HepG2 (cell line): ENCODE measurements at regions not wholly inside any gene's neighbourhood (a gene's known extent, or its start where the extent isn't known, plus 50 kb on each side); places are given as distances from the start of the nearest gene placed in this dataset.

Experiments used
- ATAC-seq: fragments of 200-7000 bp; cut with Tn5 transposase; 3 replicates; pipeline ENCODE4 v1.9.1; 2020; ENCODE audit warnings: mild to moderate bottlenecking, moderate library complexity
- BruUV-seq: library from RNA; stranded (reverse); fragments of 400-500 nt; replicated peaks from 2 replicates; lab custom pipeline; 2021; lab: Mats Ljungman, UMichigan
- CTCF ChIA-PET: fragments of 300-600 bp; formaldehyde crosslinking; extraction: SDS; loops from one replicate; lab custom pipeline; 2021; ENCODE audit warnings: low total read pairs, inconsistent platforms, low intra/inter-chr PET ratio; lab: Yijun Ruan, JAX
- POLR2A ChIA-PET: fragments of 350-600 bp; sonication (Branson Sonifier 250); formaldehyde crosslinking; loops from one replicate; lab custom pipeline; 2020; ENCODE audit warnings: antibody characterized with exemption, inconsistent platforms; lab: Yijun Ruan, JAX
- DNase-seq: peaks from one replicate; pipeline ENCODE4 v3.0.0-alpha.2; 2015; ENCODE audit warnings: low spot score
- FAIRE-seq: peaks from 3 replicates; lab custom pipeline; 2011; peaks lifted over from hg19 to GRCh38; lab: Jason Lieb, UNC
- H2AFZ ChIP-seq: one replicate; pipeline ENCODE4 v1.6.1; 2011; ENCODE audit warnings: low read length, inconsistent platforms
- H3K27ac ChIP-seq: fragments of 300-600 bp; 3 replicates; pipeline ENCODE4 v1.8.0; 2011; ENCODE audit warnings: mixed run types, mild to moderate bottlenecking, mixed read lengths, low read length, inconsistent platforms; ENCODE audit not compliant: insufficient read depth; ENCODE audit errors: extremely low read length
- H3K27me3 ChIP-seq, 2 experiments: fragments of 200-600 bp in 1 of 2; 2 replicates in 1 of 2; 3 replicates in 1 of 2; pipeline versions ENCODE4 v1.6.0 to v1.8.0; 2011; ENCODE audit warnings: low read length in 2 of 2, mild to moderate bottlenecking in 2 of 2, moderate library complexity in 2 of 2, inconsistent platforms in 1 of 2; ENCODE audit not compliant: insufficient read depth in 2 of 2, control insufficient read depth in 1 of 2
- H3K36me3 ChIP-seq, 2 experiments: fragments of 200-600 bp in 1 of 2; replicated peaks in 1 of 2; 2 replicates in 1 of 2; 3 replicates in 1 of 2; pipeline versions ENCODE4 v1.5.1 to v1.8.0; 2011; ENCODE audit warnings: low read length in 2 of 2, inconsistent platforms in 1 of 2; ENCODE audit not compliant: insufficient read depth in 2 of 2, control insufficient read depth in 1 of 2
- H3K4me1 ChIP-seq: 2 replicates; pipeline ENCODE4 v1.5.1; 2012; ENCODE audit warnings: low read length, inconsistent platforms; ENCODE audit not compliant: insufficient read depth
- H3K4me2 ChIP-seq: 2 replicates; pipeline ENCODE4 v1.6.0; 2011; ENCODE audit warnings: low read depth, low read length, inconsistent platforms
- H3K4me3 ChIP-seq, 3 experiments: fragments of 200-600 bp in 1 of 3; sonication (generic), shearing (Covaris generic) in 1 of 3; replicated peaks in 1 of 3; 2 replicates each; pipeline ENCODE4 v1.5.1; 2011 to 2016; ENCODE audit warnings: low read length in 3 of 3, inconsistent platforms in 2 of 3, low read depth in 2 of 3, mild to moderate bottlenecking in 2 of 3, control low read depth in 1 of 3, mixed read lengths in 1 of 3; ENCODE audit not compliant: insufficient read depth in 1 of 3
- H3K79me2 ChIP-seq: one replicate; pipeline ENCODE4 v1.6.1; 2011; ENCODE audit warnings: low read length, inconsistent platforms; ENCODE audit not compliant: insufficient read depth
- H3K9ac ChIP-seq: 2 replicates; pipeline ENCODE4 v1.6.0; 2011; ENCODE audit warnings: mild to moderate bottlenecking, low read depth, low read length, inconsistent platforms; ENCODE audit not compliant: insufficient read depth
- H3K9me3 ChIP-seq: 2 replicates; pipeline ENCODE4 v1.5.1; 2012; ENCODE audit warnings: mild to moderate bottlenecking, low read length
- H4K20me1 ChIP-seq: 2 replicates; pipeline ENCODE4 v1.6.0; 2011; ENCODE audit warnings: inconsistent platforms, mild to moderate bottlenecking, low read length, moderate library complexity; ENCODE audit not compliant: insufficient read depth
- MXI1 ChIP-seq: IDR thresholded peaks from 3 replicates; pipeline ENCODE4 v1.6.1; 2012; ENCODE audit warnings: low read depth, low read length, inconsistent platforms, borderline replicate concordance
- SATB2 ChIP-seq: sonication (generic); formaldehyde crosslinking; IDR thresholded peaks from 2 replicates; pipeline ENCODE4 v1.5.0; 2020; ENCODE audit warnings: missing genetic modification reagents
- SPEN ChIP-seq: sonication (generic); formaldehyde crosslinking; IDR thresholded peaks from 2 replicates; pipeline ENCODE4 v1.5.1; 2020; ENCODE audit warnings: low read depth, mild to moderate bottlenecking, missing genetic modification reagents
- ZNF510 ChIP-seq: sonication (generic); formaldehyde crosslinking; IDR thresholded peaks from 2 replicates; pipeline ENCODE4 v1.4.0; 2020; ENCODE audit warnings: low read depth, mild to moderate bottlenecking, missing genetic modification reagents
- ZNF547 ChIP-seq: sonication (generic); formaldehyde crosslinking; IDR thresholded peaks from 2 replicates; pipeline ENCODE4 v1.5.1; 2020; ENCODE audit warnings: mild to moderate bottlenecking, missing genetic modification reagents
- ZNF556 ChIP-seq: sonication (generic); formaldehyde crosslinking; IDR thresholded peaks from 2 replicates; pipeline ENCODE4 v1.4.0; 2020; ENCODE audit warnings: mild to moderate bottlenecking, missing genetic modification reagents, borderline replicate concordance
- ZNF761 ChIP-seq: sonication (generic); formaldehyde crosslinking; conservative IDR thresholded peaks from 2 replicates; pipeline ENCODE4 v1.4.0; 2020; ENCODE audit warnings: mild to moderate bottlenecking, missing genetic modification reagents
- ZNF788 ChIP-seq: sonication (generic); formaldehyde crosslinking; IDR thresholded peaks from 2 replicates; pipeline ENCODE4 v1.5.0; 2020; ENCODE audit warnings: mild to moderate bottlenecking, missing genetic modification reagents, borderline replicate concordance
- ZNF841 ChIP-seq: sonication (generic); formaldehyde crosslinking; IDR thresholded peaks from 2 replicates; pipeline ENCODE4 v1.8.1; 2023; ENCODE audit warnings: missing genetic modification reagents, borderline replicate concordance
- WGBS: methylation state at CpG from one replicate; pipeline ENCODE4 v1.1.6; 2017; ENCODE audit warnings: low lambda C conversion rate; 5-methylcytosine and 5-hydroxymethylcytosine counted together
- in situ Hi-C: cut with HindIII; loops from 2 replicates; pipeline ENCODE4 v1.10.0; 2017; ENCODE audit warnings: low pct_unique_long_range_greater_than_20kb; ENCODE audit not compliant: extremely low pct_ligation_motif_present
- intact Hi-C: fragments of 100-400 bp; cut with micrococcal nuclease; formaldehyde crosslinking; loops from one replicate; pipeline ENCODE4 v1.10.0; 2022; ENCODE audit not compliant: unreplicated experiment
- TF ChIP-seq, protein P1 (sequence below): sonication (generic); formaldehyde crosslinking; IDR thresholded peaks from 2 replicates; pipeline ENCODE4 v1.5.0; 2020; ENCODE audit warnings: missing genetic modification reagents
- TF ChIP-seq, protein P2 (sequence below): sonication (generic); formaldehyde crosslinking; IDR thresholded peaks from 2 replicates; pipeline ENCODE4 v1.5.0; 2020; ENCODE audit warnings: mild to moderate bottlenecking, missing genetic modification reagents
- TF ChIP-seq, protein P3 (sequence below): sonication (generic); formaldehyde crosslinking; IDR thresholded peaks from 2 replicates; pipeline ENCODE4 v1.4.0; 2020; ENCODE audit warnings: missing genetic modification reagents

DNA sequence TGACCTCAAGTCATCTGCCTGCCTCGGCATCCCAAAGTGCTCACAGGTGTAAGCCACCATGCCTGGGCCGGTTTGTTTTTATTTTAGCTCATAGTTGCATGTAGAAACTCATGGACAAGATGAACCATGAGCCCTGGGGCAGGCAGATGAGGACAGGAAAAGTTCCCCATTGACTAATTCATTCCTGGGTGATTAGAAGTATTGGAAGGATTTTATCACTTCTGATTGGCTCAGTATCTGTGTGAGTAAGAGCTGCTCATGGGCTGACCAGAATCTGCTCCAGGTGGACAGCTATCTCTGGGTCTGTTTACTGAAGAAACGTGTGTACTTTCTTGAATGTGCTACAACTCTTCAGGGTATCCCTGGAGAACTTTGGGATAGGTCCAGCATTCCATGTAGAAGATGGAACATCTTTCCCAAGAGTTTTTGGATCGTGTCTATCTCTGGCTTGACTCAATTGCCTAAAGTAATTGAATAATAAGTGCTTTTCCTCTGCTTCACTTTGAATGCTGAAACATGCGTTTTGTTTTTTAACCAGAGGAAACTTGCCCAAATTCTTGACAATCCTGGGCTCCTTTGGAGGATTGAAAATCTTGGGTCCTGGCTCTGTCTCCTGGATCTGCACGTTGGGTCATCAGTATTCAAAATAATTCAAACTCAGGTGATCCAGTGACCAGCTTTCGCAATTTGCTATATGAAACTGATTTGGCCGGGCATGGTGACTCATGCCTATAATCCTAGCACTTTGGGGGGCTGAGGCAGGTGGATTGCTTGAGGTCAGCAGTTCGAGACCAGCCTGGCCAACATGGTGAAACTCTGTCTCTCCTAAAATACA lies 88.6 kb upstream of the DHRSX start:
- no peaks in the 10 kb centered on the region for H3K9me3 ChIP-seq
- CTCF ChIA-PET, result no interaction called here
- H2AFZ ChIP-seq, result no peak overlapping the region
- POLR2A ChIA-PET, result no interaction called here
- ATAC-seq, result no peak
- H4K20me1 ChIP-seq, result no peaks in the 10 kb centered on the region
- no peak for DNase-seq
- peaks cover 5% of the 10 kb centered on the region; the same call in 1 of the 2 replicates for H3K4me1 ChIP-seq
- in situ Hi-C loops, result no loop called here
- H3K27ac ChIP-seq, result no peak overlapping the region
- peaks cover 0 to 10% of the 10 kb centered on the region in 2 experiments; a peak in 4 of 5 replicates for H3K27me3 ChIP-seq
- FAIRE-seq, result no peak
- no peak for TF ChIP-seq MXI1
- TF ChIP-seq ZNF510 (CRISPR knock-in tag), result no peak
- TF ChIP-seq ZNF761 (CRISPR knock-in tag), result no peak
- TF ChIP-seq, protein P1, sequence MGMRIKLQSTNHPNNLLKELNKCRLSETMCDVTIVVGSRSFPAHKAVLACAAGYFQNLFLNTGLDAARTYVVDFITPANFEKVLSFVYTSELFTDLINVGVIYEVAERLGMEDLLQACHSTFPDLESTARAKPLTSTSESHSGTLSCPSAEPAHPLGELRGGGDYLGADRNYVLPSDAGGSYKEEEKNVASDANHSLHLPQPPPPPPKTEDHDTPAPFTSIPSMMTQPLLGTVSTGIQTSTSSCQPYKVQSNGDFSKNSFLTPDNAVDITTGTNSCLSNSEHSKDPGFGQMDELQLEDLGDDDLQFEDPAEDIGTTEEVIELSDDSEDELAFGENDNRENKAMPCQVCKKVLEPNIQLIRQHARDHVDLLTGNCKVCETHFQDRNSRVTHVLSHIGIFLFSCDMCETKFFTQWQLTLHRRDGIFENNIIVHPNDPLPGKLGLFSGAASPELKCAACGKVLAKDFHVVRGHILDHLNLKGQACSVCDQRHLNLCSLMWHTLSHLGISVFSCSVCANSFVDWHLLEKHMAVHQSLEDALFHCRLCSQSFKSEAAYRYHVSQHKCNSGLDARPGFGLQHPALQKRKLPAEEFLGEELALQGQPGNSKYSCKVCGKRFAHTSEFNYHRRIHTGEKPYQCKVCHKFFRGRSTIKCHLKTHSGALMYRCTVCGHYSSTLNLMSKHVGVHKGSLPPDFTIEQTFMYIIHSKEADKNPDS (CRISPR knock-in tag), result no peak
- TF ChIP-seq ZNF841, result no peak
- TF ChIP-seq, protein P2, sequence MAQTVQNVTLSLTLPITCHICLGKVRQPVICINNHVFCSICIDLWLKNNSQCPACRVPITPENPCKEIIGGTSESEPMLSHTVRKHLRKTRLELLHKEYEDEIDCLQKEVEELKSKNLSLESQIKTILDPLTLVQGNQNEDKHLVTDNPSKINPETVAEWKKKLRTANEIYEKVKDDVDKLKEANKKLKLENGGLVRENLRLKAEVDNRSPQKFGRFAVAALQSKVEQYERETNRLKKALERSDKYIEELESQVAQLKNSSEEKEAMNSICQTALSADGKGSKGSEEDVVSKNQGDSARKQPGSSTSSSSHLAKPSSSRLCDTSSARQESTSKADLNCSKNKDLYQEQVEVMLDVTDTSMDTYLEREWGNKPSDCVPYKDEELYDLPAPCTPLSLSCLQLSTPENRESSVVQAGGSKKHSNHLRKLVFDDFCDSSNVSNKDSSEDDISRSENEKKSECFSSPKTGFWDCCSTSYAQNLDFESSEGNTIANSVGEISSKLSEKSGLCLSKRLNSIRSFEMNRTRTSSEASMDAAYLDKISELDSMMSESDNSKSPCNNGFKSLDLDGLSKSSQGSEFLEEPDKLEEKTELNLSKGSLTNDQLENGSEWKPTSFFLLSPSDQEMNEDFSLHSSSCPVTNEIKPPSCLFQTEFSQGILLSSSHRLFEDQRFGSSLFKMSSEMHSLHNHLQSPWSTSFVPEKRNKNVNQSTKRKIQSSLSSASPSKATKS (CRISPR knock-in tag), result no peak
- no peak for TF ChIP-seq SATB2
- TF ChIP-seq ZNF556 (CRISPR knock-in tag), result no peak
- no peak for TF ChIP-seq SPEN (CRISPR knock-in tag)
- no peak for TF ChIP-seq ZNF788
- no peak for TF ChIP-seq ZNF547 (CRISPR knock-in tag)
- TF ChIP-seq, protein P3, sequence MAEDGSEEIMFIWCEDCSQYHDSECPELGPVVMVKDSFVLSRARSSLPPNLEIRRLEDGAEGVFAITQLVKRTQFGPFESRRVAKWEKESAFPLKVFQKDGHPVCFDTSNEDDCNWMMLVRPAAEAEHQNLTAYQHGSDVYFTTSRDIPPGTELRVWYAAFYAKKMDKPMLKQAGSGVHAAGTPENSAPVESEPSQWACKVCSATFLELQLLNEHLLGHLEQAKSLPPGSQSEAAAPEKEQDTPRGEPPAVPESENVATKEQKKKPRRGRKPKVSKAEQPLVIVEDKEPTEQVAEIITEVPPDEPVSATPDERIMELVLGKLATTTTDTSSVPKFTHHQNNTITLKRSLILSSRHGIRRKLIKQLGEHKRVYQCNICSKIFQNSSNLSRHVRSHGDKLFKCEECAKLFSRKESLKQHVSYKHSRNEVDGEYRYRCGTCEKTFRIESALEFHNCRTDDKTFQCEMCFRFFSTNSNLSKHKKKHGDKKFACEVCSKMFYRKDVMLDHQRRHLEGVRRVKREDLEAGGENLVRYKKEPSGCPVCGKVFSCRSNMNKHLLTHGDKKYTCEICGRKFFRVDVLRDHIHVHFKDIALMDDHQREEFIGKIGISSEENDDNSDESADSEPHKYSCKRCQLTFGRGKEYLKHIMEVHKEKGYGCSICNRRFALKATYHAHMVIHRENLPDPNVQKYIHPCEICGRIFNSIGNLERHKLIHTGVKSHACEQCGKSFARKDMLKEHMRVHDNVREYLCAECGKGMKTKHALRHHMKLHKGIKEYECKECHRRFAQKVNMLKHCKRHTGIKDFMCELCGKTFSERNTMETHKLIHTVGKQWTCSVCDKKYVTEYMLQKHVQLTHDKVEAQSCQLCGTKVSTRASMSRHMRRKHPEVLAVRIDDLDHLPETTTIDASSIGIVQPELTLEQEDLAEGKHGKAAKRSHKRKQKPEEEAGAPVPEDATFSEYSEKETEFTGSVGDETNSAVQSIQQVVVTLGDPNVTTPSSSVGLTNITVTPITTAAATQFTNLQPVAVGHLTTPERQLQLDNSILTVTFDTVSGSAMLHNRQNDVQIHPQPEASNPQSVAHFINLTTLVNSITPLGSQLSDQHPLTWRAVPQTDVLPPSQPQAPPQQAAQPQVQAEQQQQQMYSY (CRISPR knock-in tag), result no peak
- TF ChIP-seq, all 625 proteins: peak for 0
- Histone ChIP-seq H3K9ac (no peak overlapping the region), H3K4me2 (no peak overlapping the region), H3K36me3 (no peaks in the 10 kb centered on the region), H3K4me3 (no peak overlapping the region), H3K79me2 (no peaks in the 10 kb centered on the region)
- 59% methylated on average over 9 of the region's 9 CpGs for WGBS
- BruUV-seq, result no TSS peak
- intact Hi-C loops, result loop anchor here (5.0 kb wide), 1 partner anchor 187 kb away; no protein-coding TSS in a partner anchor
